Caco-2 (cell line): ENCODE measurements at regions not wholly inside any gene's neighbourhood (a gene's known extent, or its start where the extent isn't known, plus 50 kb on each side); places are given as distances from the start of the nearest gene placed in this dataset.

ENCODE experiments used
- BruUV-seq: library from RNA; stranded (reverse); fragments of 400-500 nt; replicated peaks from 2 replicates; lab custom pipeline; 2021; lab: Mats Ljungman, UMichigan
- CTCF ChIA-PET: fragments of 300-600 bp; sonication (Branson Sonifier 250); formaldehyde crosslinking; loops from one replicate; lab custom pipeline; 2022; ENCODE audit warnings: antibody characterized with exemption; lab: Charles Lee
- POLR2A ChIA-PET: fragments of 300-600 bp; sonication (Branson Sonifier 250); formaldehyde crosslinking; loops from one replicate; lab custom pipeline; 2022; ENCODE audit warnings: antibody characterized with exemption; lab: Charles Lee
- DNase-seq, 2 experiments: peaks; one replicate each; pipeline versions ENCODE4 v3.0.0 to v3.0.0-alpha.2; 2020 to 2022
- H3K27me3 ChIP-seq: replicated peaks from 2 replicates; pipeline ENCODE4 v1.6.0; 2011; ENCODE audit warnings: low read length; ENCODE audit not compliant: control insufficient read depth, insufficient read depth
- H3K36me3 ChIP-seq: 2 replicates; pipeline ENCODE4 v1.5.1; 2011; ENCODE audit warnings: low read length; ENCODE audit not compliant: control insufficient read depth, insufficient read depth
- H3K4me1 ChIP-seq: fragments of 250-450 bp; sonication (Bioruptor Pico); 2 replicates; pipeline ENCODE4 v1.5.1; 2020; ENCODE audit warnings: mild to moderate bottlenecking
- H3K4me3 ChIP-seq: 2 replicates; pipeline ENCODE4 v1.5.1; 2011; ENCODE audit warnings: low read depth, mild to moderate bottlenecking, control low read depth, low read length
- H3K9me3 ChIP-seq: fragments of 250-450 bp; sonication (Bioruptor Pico); 2 replicates; pipeline ENCODE4 v1.5.1; 2020; ENCODE audit warnings: mild to moderate bottlenecking, moderate library complexity
- H3K27ac Mint-ChIP-seq: one replicate; pipeline ENCODE4 v1.8.0; 2022; ENCODE audit warnings: mixed read lengths; ENCODE audit not compliant: unreplicated experiment
- H3K27me3 Mint-ChIP-seq: one replicate; pipeline ENCODE4 v1.8.0; 2022; ENCODE audit warnings: mixed read lengths; ENCODE audit not compliant: insufficient read depth, unreplicated experiment
- H3K36me3 Mint-ChIP-seq: one replicate; pipeline ENCODE4 v1.8.0; 2022; ENCODE audit warnings: mild to moderate bottlenecking, mixed read lengths; ENCODE audit not compliant: insufficient read depth, unreplicated experiment
- H3K4me1 Mint-ChIP-seq: one replicate; pipeline ENCODE4 v1.8.0; 2022; ENCODE audit warnings: low read depth, mixed read lengths; ENCODE audit not compliant: unreplicated experiment
- H3K4me3 Mint-ChIP-seq: one replicate; pipeline ENCODE4 v1.8.0; 2022; ENCODE audit warnings: mild to moderate bottlenecking, moderate library complexity, mixed read lengths; ENCODE audit not compliant: unreplicated experiment
- H3K9me3 Mint-ChIP-seq: one replicate; pipeline ENCODE4 v1.8.0; 2022; ENCODE audit warnings: mixed read lengths; ENCODE audit not compliant: unreplicated experiment
- CTCF ChIP-seq, 2 experiments: fragments of 200-600 bp in 1 of 2; IDR thresholded peaks; 1 replicate in 1 of 2; 2 replicates in 1 of 2; pipeline versions ENCODE4 v1.5.1 to v1.8.0; 2011 to 2022; ENCODE audit warnings: antibody characterized with exemption in 1 of 2, control low read depth in 1 of 2, inconsistent platforms in 1 of 2, low read depth in 1 of 2, low read length in 1 of 2, mild to moderate bottlenecking in 1 of 2, moderate library complexity in 1 of 2; ENCODE audit not compliant: insufficient read depth in 1 of 2, severe bottlenecking in 1 of 2, unreplicated experiment in 1 of 2
- intact Hi-C: fragments of 100-400 bp; cut with micrococcal nuclease; formaldehyde crosslinking; loops from one replicate; pipeline ENCODE4 v1.10.0; 2022; ENCODE audit not compliant: unreplicated experiment

- Histone ChIP-seq H3K36me3 (no peaks in the 10 kb centered on the region), H3K27me3 (no peaks in the 10 kb centered on the region), H3K9me3 (no peaks in the 10 kb centered on the region), H3K4me1 (no peaks in the 10 kb centered on the region), H3K4me3 (no peak overlapping the region)
- BruUV-seq, result no TSS peak
- ChIA-PET POLR2A (no interaction called here), CTCF (no interaction called here)
- H3K27ac Mint-ChIP-seq, result no peak overlapping the region
- no peak for DNase-seq
- intact Hi-C loops, result no loop called here
- H3K27me3 Mint-ChIP-seq, result no peaks in the 10 kb centered on the region
- H3K4me1 Mint-ChIP-seq, result no peaks in the 10 kb centered on the region
- no peaks in the 10 kb centered on the region for H3K36me3 Mint-ChIP-seq
- TF ChIP-seq CTCF (IDR thresholded peaks at IDR 0.05; ENCODE audit: insufficient read depth in 1 of 2, low read depth in 1 of 2, low read length in 1 of 2, severe bottlenecking in 1 of 2, unreplicated experiment in 1 of 2), result no peak
- peaks cover 5% of the 10 kb centered on the region for H3K9me3 Mint-ChIP-seq
- H3K4me3 Mint-ChIP-seq, result no peak overlapping the region
These were observed 1093.9 kb downstream of the AACS start for GRCh38 chr12:126159139-126159538.

GRCh38 chr12:126160912-126161311 lies 1095.7 kb downstream of the AACS start:
- H3K27me3 ChIP-seq, result no peaks in the 10 kb centered on the region
- no peak overlapping the region for H3K27ac Mint-ChIP-seq
- peaks cover 16% of the 10 kb centered on the region for H3K9me3 Mint-ChIP-seq
- ChIA-PET POLR2A (no interaction called here), CTCF (no interaction called here)
- no peak overlapping the region for H3K4me3 Mint-ChIP-seq
- H3K4me1 Mint-ChIP-seq, result no peaks in the 10 kb centered on the region
- no peaks in the 10 kb centered on the region for H3K27me3 Mint-ChIP-seq
- no peak overlapping the region for H3K4me3 ChIP-seq
- no peaks in the 10 kb centered on the region for H3K36me3 Mint-ChIP-seq
- intact Hi-C loops, result no loop called here
- TF ChIP-seq CTCF (IDR thresholded peaks at IDR 0.05; ENCODE audit: insufficient read depth in 1 of 2, low read depth in 1 of 2, low read length in 1 of 2, severe bottlenecking in 1 of 2, unreplicated experiment in 1 of 2), result no peak
- no peaks in the 10 kb centered on the region for H3K36me3 ChIP-seq
- BruUV-seq, result no TSS peak
- no peaks in the 10 kb centered on the region for H3K9me3 ChIP-seq
- H3K4me1 ChIP-seq, result no peaks in the 10 kb centered on the region
- no peak for DNase-seq

- no TSS peak for BruUV-seq
- intact Hi-C loops, result no loop called here
- Mint-ChIP-seq H3K9me3 (peaks cover 29% of the 10 kb centered on the region), H3K4me1 (no peaks in the 10 kb centered on the region), H3K27ac (no peak overlapping the region), H3K27me3 (no peaks in the 10 kb centered on the region), H3K36me3 (no peaks in the 10 kb centered on the region), H3K4me3 (no peak overlapping the region)
- ChIA-PET POLR2A (no interaction called here), CTCF (no interaction called here)
- no peak for TF ChIP-seq CTCF (IDR thresholded peaks at IDR 0.05; ENCODE audit: insufficient read depth in 1 of 2, low read depth in 1 of 2, low read length in 1 of 2, severe bottlenecking in 1 of 2, unreplicated experiment in 1 of 2)
- no peaks in the 10 kb centered on the region for H3K4me1 ChIP-seq
- no peak for DNase-seq
- H3K27me3 ChIP-seq, result no peaks in the 10 kb centered on the region
- no peak overlapping the region for H3K4me3 ChIP-seq
- H3K9me3 ChIP-seq, result no peaks in the 10 kb centered on the region
- no peaks in the 10 kb centered on the region for H3K36me3 ChIP-seq
These were observed 1098.7 kb downstream of the AACS start for GRCh38 chr12:126163984-126164383.
